A673 (cell line): ENCODE measurements at regions not wholly inside any gene's neighbourhood (a gene's known extent, or its start where the extent isn't known, plus 50 kb on each side); places are given as distances from the start of the nearest gene placed in this dataset.

ENCODE experiments used
- BruUV-seq: library from RNA; stranded (reverse); fragments of 400-500 nt; replicated peaks from 2 replicates; lab custom pipeline; 2021; lab: Mats Ljungman, UMichigan
- CTCF ChIA-PET: fragments of 300-600 bp; sonication (Branson Sonifier 250); formaldehyde crosslinking; loops from one replicate; lab custom pipeline; 2022; ENCODE audit warnings: antibody characterized with exemption; lab: Charles Lee
- POLR2A ChIA-PET: fragments of 300-600 bp; sonication (Branson Sonifier 250); formaldehyde crosslinking; loops from one replicate; lab custom pipeline; 2022; ENCODE audit warnings: antibody characterized with exemption; ENCODE audit not compliant: low non-redundant PET; lab: Charles Lee
- DNase-seq: peaks from one replicate; pipeline ENCODE4 v3.0.0-alpha.2; 2015; ENCODE audit warnings: low spot score
- H3K27ac ChIP-seq: fragments of 200-600 bp; sonication (generic); 2 replicates; pipeline ENCODE4 v1.5.1; 2016; ENCODE audit warnings: mixed run types, low read depth, mild to moderate bottlenecking, mixed read lengths, antibody characterized with exemption, low read length; ENCODE audit not compliant: poor library complexity, severe bottlenecking
- H3K27me3 ChIP-seq: fragments of 200-600 bp; sonication (generic); replicated peaks from 2 replicates; pipeline ENCODE4 v1.6.1; 2017; ENCODE audit warnings: mixed run types, low read depth, mild to moderate bottlenecking, mixed read lengths, antibody characterized with exemption, low read length; ENCODE audit not compliant: insufficient read depth, poor library complexity
- H3K36me3 ChIP-seq: fragments of 200-600 bp; sonication (generic); 2 replicates; pipeline ENCODE4 v1.6.1; 2016; ENCODE audit warnings: mixed run types, mild to moderate bottlenecking, mixed read lengths, antibody characterized with exemption, low read length; ENCODE audit not compliant: insufficient read depth, poor library complexity, severe bottlenecking
- H3K4me1 ChIP-seq: fragments of 200-600 bp; sonication (generic); 2 replicates; pipeline ENCODE4 v1.6.1; 2017; ENCODE audit warnings: mixed run types, mild to moderate bottlenecking, mixed read lengths, antibody characterized with exemption, low read length; ENCODE audit not compliant: insufficient read depth, poor library complexity, severe bottlenecking
- H3K4me3 ChIP-seq: fragments of 200-600 bp; sonication (generic); 2 replicates; pipeline ENCODE4 v1.5.1; 2016; ENCODE audit warnings: low read depth, mixed run types, mild to moderate bottlenecking, mixed read lengths, low read length; ENCODE audit not compliant: poor library complexity, severe bottlenecking
- H3K9me3 ChIP-seq: fragments of 200-600 bp; sonication (generic); 2 replicates; pipeline ENCODE4 v1.6.1; 2016; ENCODE audit warnings: mixed run types, low read depth, mild to moderate bottlenecking, mixed read lengths, antibody characterized with exemption, low read length; ENCODE audit not compliant: poor library complexity, severe bottlenecking
- EZH2 ChIP-seq: fragments of 200-600 bp; sonication (generic); IDR thresholded peaks from 2 replicates; pipeline ENCODE4 v1.6.1; 2017; ENCODE audit warnings: borderline replicate concordance, low read depth, mild to moderate bottlenecking, mixed read lengths, antibody characterized with exemption, low read length; ENCODE audit not compliant: poor library complexity, severe bottlenecking
- intact Hi-C: fragments of 100-400 bp; cut with micrococcal nuclease; formaldehyde crosslinking; loops from one replicate; pipeline ENCODE4 v1.10.0; 2022; ENCODE audit not compliant: unreplicated experiment
- TF ChIP-seq, protein P1 (sequence below): fragments of 300-800, 200-600 bp; sonication (generic); conservative IDR thresholded peaks from 2 replicates; pipeline ENCODE4 v1.5.1; 2017; ENCODE audit warnings: low read depth, mild to moderate bottlenecking, antibody characterized with exemption, low read length, moderate library complexity, mixed read lengths

DNA sequence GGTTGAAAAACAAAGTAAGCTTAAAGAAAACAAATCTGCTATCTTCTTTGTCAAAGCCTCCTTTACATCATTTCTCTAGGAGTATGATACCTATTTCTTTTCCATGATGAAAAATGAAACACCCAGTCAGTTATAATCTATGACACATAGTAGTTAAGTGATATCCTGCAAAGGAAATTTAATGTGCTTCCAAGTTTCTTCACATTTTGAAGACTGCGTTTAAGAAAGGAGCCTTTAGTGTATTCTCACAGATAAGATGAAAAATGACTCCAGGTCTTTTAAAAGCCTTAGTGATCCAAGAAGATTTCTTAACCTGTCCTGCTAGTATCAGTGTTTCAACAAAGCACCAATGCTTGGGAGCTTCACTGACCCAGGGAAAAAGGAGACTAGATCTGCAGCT, 356.7 kb downstream of the CCDC85A start:
- ChIA-PET CTCF (no interaction called here), POLR2A (no interaction called here)
- Histone ChIP-seq H3K4me1 (no peaks in the 10 kb centered on the region), H3K27me3 (no peaks in the 10 kb centered on the region), H3K27ac (no peak overlapping the region), H3K36me3 (no peaks in the 10 kb centered on the region), H3K9me3 (no peaks in the 10 kb centered on the region), H3K4me3 (no peak overlapping the region)
- no TSS peak for BruUV-seq
- TF ChIP-seq, protein P1, sequence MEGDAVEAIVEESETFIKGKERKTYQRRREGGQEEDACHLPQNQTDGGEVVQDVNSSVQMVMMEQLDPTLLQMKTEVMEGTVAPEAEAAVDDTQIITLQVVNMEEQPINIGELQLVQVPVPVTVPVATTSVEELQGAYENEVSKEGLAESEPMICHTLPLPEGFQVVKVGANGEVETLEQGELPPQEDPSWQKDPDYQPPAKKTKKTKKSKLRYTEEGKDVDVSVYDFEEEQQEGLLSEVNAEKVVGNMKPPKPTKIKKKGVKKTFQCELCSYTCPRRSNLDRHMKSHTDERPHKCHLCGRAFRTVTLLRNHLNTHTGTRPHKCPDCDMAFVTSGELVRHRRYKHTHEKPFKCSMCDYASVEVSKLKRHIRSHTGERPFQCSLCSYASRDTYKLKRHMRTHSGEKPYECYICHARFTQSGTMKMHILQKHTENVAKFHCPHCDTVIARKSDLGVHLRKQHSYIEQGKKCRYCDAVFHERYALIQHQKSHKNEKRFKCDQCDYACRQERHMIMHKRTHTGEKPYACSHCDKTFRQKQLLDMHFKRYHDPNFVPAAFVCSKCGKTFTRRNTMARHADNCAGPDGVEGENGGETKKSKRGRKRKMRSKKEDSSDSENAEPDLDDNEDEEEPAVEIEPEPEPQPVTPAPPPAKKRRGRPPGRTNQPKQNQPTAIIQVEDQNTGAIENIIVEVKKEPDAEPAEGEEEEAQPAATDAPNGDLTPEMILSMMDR = no peak
- TF ChIP-seq EZH2 = no peak
- intact Hi-C loops = no loop called here
- DNase-seq = no peak

DNA sequence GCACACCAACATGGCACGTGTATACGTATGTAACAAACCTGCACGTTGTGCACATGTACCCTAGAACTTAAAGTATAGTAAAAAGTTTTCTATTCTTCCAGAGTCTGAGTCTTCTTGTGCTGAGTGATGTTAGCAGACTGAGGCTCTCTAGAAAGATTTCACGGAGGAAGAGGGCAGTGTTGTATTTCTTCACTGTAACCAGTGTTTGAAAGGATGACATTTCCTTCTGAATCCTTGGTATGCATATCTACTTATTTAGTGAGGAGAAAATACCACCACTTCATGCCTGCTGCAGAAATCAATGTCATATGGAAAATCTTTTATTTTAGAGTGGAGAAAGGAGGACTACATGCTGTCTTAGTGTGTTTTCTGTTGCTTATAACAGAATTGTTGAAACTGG, 357.1 kb downstream of the CCDC85A start:
- TF ChIP-seq, protein P1 = no peak
- TF ChIP-seq EZH2 = no peak
- H3K36me3 ChIP-seq = no peaks in the 10 kb centered on the region
- H3K4me3 ChIP-seq = no peak overlapping the region
- no peak for DNase-seq
- H3K4me1 ChIP-seq = no peaks in the 10 kb centered on the region
- ChIA-PET CTCF (no interaction called here), POLR2A (no interaction called here)
- no peaks in the 10 kb centered on the region for H3K27me3 ChIP-seq
- intact Hi-C loops = no loop called here
- BruUV-seq = no TSS peak
- no peak overlapping the region for H3K27ac ChIP-seq
- H3K9me3 ChIP-seq = no peaks in the 10 kb centered on the region

DNA sequence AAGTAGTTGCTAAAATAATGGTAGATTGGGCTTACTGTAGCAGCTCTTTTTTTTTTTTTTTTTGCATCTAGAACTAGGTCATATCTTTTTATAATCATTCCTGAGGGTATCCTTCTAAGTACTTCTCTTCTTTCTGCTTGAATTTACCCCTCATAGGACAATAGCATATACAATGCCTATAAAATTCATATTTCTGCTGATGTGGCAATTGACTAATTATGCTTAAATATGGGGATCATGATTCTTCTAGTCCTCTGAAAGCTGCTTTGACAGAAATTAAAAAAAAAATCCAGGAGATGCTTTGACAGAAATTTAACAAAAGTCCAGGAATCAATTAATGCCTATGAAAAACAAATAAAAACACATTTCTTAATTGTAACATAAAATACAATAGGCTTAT, 358.4 kb downstream of the CCDC85A start:
- Histone ChIP-seq H3K9me3 (no peaks in the 10 kb centered on the region), H3K4me3 (no peak overlapping the region), H3K4me1 (no peaks in the 10 kb centered on the region), H3K27ac (no peak overlapping the region), H3K27me3 (no peaks in the 10 kb centered on the region), H3K36me3 (no peaks in the 10 kb centered on the region)
- no peak for DNase-seq
- TF ChIP-seq, protein P1 = no peak
- TF ChIP-seq EZH2 = no peak
- CTCF ChIA-PET = no interaction called here
- intact Hi-C loops = no loop called here
- POLR2A ChIA-PET = no interaction called here
- no TSS peak for BruUV-seq
